ENCODE measurements at regions not wholly inside any gene's neighbourhood (a gene's known extent, or its start where the extent isn't known, plus 50 kb on each side); places are given as distances from the start of the nearest gene placed in this dataset.

- TF ChIP-seq CTCF (IDR thresholded peaks at IDR 0.05) (no peak), POLR2AphosphoS5 (IDR thresholded peaks at IDR 0.05) (no peak), POLR2A (IDR thresholded peaks at IDR 0.05) (no peak)
These were observed 266.3 kb downstream of the RFPL4B start for GRCh38 chr6:112613410-112613809.
